HG02588 (cell line): ENCODE measurements at regions not wholly inside any gene's neighbourhood (a gene's known extent, or its start where the extent isn't known, plus 50 kb on each side); places are given as distances from the start of the nearest gene placed in this dataset.
"Not testable (repeated sequence)": the region's sequence is repeated elsewhere in the genome, so short reads cannot be mapped to it uniquely, and the experiment has no call there.

Experiments used
- ATAC-seq: cut with Tn5 transposase; IDR thresholded peaks from one replicate; pipeline ENCODE4 v1.9.1; 2021; ENCODE audit warnings: mild to moderate bottlenecking, moderate library complexity; ENCODE audit not compliant: unreplicated experiment

- ATAC-seq: no peak
These were observed 588.9 kb downstream of the ETS1 start for GRCh38 chr11:127998421-127998820.

- ATAC-seq: no peak
These were observed 589.8 kb downstream of the ETS1 start for GRCh38 chr11:127997594-127997993.

- ATAC-seq: no peak
These were observed 590.5 kb downstream of the ETS1 start for GRCh38 chr11:127996825-127997224.

- no peak for ATAC-seq
These were observed 591.4 kb downstream of the ETS1 start for GRCh38 chr11:127995921-127996320.

- ATAC-seq: no peak
These were observed 592.6 kb downstream of the ETS1 start for GRCh38 chr11:127994736-127995135.

GRCh38 chr11:127993788-127994187, 593.6 kb downstream of the ETS1 start:
- no peak for ATAC-seq

GRCh38 chr11:127993281-127993680, 594.1 kb downstream of the ETS1 start:
- no peak for ATAC-seq

- no peak for ATAC-seq
These were observed 601.3 kb downstream of the ETS1 start for GRCh38 chr11:127986073-127986472.

GRCh38 chr11:127972816-127973215, 614.5 kb downstream of the ETS1 start:
- ATAC-seq: no peak

- ATAC-seq: no peak
These were observed 615.9 kb downstream of the ETS1 start for GRCh38 chr11:127971448-127971847.

GRCh38 chr11:127966821-127967220, 620.5 kb downstream of the ETS1 start:
- ATAC-seq: no peak

GRCh38 chr11:127965939-127966668, 621.3 kb downstream of the ETS1 start:
- ATAC-seq: no peak

GRCh38 chr11:127962416-127962815, 624.9 kb downstream of the ETS1 start:
- no peak for ATAC-seq

- ATAC-seq: no peak
These were observed 637.2 kb downstream of the ETS1 start for GRCh38 chr11:127950162-127950561.

GRCh38 chr11:127943763-127944162, 643.6 kb downstream of the ETS1 start:
- ATAC-seq: no peak

- ATAC-seq: no peak
These were observed 644.2 kb downstream of the ETS1 start for GRCh38 chr11:127943152-127943551.

- not testable (repeated sequence) for ATAC-seq
These were observed 645.8 kb downstream of the ETS1 start for GRCh38 chr11:127941554-127941953.

GRCh38 chr11:127939000-127939399, 648.4 kb downstream of the ETS1 start:
- ATAC-seq: no peak

- ATAC-seq: no peak
These were observed 652.3 kb downstream of the ETS1 start for GRCh38 chr11:127935081-127935480.

- ATAC-seq: not testable (repeated sequence)
These were observed 653.4 kb downstream of the ETS1 start for GRCh38 chr11:127933961-127934360.

GRCh38 chr11:127931803-127932202, 655.6 kb downstream of the ETS1 start:
- no peak for ATAC-seq

- ATAC-seq: no peak
These were observed 660.6 kb downstream of the ETS1 start for GRCh38 chr11:127926721-127927120.

- ATAC-seq: no peak
These were observed 661.9 kb downstream of the ETS1 start for GRCh38 chr11:127925475-127925874.
